H1 (cell line): ENCODE measurements at regions not wholly inside any gene's neighbourhood (a gene's known extent, or its start where the extent isn't known, plus 50 kb on each side); places are given as distances from the start of the nearest gene placed in this dataset.

Source experiments
- CTCF ChIA-PET: fragments of 300-600 bp; sonication (Branson Sonifier 250); formaldehyde crosslinking; loops from one replicate; lab custom pipeline; 2021; ENCODE audit not compliant: partially characterized antibody; lab: Charles Lee
- POLR2A ChIA-PET: fragments of 300-600 bp; sonication (Branson Sonifier 250); formaldehyde crosslinking; loops from one replicate; lab custom pipeline; 2021; ENCODE audit warnings: inconsistent platforms; ENCODE audit not compliant: partially characterized antibody; lab: Charles Lee
- DNase-seq, 2 experiments: peaks; one replicate each; pipeline versions ENCODE4 v3.0.0 to v3.0.0-alpha.2; 2010 to 2022; ENCODE audit warnings: low spot score in 2 of 2, low read depth in 1 of 2, mixed read lengths in 1 of 2
- FAIRE-seq: peaks from 2 replicates; lab custom pipeline; 2011; peaks lifted over from hg19 to GRCh38; lab: Jason Lieb, UNC
- H2AFZ ChIP-seq: 2 replicates; pipeline ENCODE4 v1.8.1; 2012; ENCODE audit warnings: low read length, inconsistent platforms
- H2AK5ac ChIP-seq: 2 replicates; pipeline ENCODE4 v1.6.1; 2013; ENCODE audit warnings: low read depth, low read length
- H2BK120ac ChIP-seq: replicated peaks from 2 replicates; pipeline ENCODE3; 2013; ENCODE audit warnings: low read depth, low read length, inconsistent platforms
- H2BK12ac ChIP-seq: 2 replicates; pipeline ENCODE4 v1.6.1; 2013; ENCODE audit warnings: low read depth, low read length
- H2BK15ac ChIP-seq: 2 replicates; pipeline ENCODE4 v1.6.1; 2013; ENCODE audit warnings: low read length
- H2BK20ac ChIP-seq: 2 replicates; pipeline ENCODE4 v1.6.1; 2013; ENCODE audit warnings: low read length
- H2BK5ac ChIP-seq: 2 replicates; pipeline ENCODE4 v1.6.1; 2013; ENCODE audit warnings: low read depth, low read length
- H3K14ac ChIP-seq: 2 replicates; pipeline ENCODE4 v1.6.1; 2013; ENCODE audit warnings: inconsistent platforms; ENCODE audit not compliant: insufficient read length
- H3K18ac ChIP-seq: 2 replicates; pipeline ENCODE4 v1.6.1; 2013; ENCODE audit warnings: low read length; ENCODE audit errors: extremely low read depth
- H3K23ac ChIP-seq: 2 replicates; pipeline ENCODE4 v1.6.1; 2013; ENCODE audit warnings: inconsistent platforms; ENCODE audit not compliant: insufficient read length
- H3K23me2 ChIP-seq: 2 replicates; pipeline ENCODE4 v1.6.1; 2013; ENCODE audit warnings: low read depth, low read length
- H3K27ac ChIP-seq: 2 replicates; pipeline ENCODE4 v1.6.1; 2011; ENCODE audit warnings: low read depth, low read length, inconsistent platforms
- H3K27me3 ChIP-seq, 4 experiments: replicated peaks in 1 of 4; 1 replicate in 1 of 4; 2 replicates in 3 of 4; pipeline versions ENCODE4 v1.6.1 to v1.8.1; 2011 to 2013; ENCODE audit warnings: low read length in 3 of 4, mild to moderate bottlenecking in 3 of 4, inconsistent platforms in 2 of 4, mixed read lengths in 2 of 4, moderate library complexity in 1 of 4; ENCODE audit not compliant: control insufficient read depth in 3 of 4, insufficient read depth in 3 of 4; ENCODE audit errors: extremely low read depth in 1 of 4
- H3K36me3 ChIP-seq, 4 experiments: 2 replicates each; pipeline versions ENCODE4 v1.6.1 to v1.8.1; 2011 to 2013; ENCODE audit warnings: mild to moderate bottlenecking in 4 of 4, low read length in 3 of 4, moderate library complexity in 2 of 4, control low read depth in 1 of 4, inconsistent platforms in 1 of 4; ENCODE audit not compliant: insufficient read depth in 4 of 4, control insufficient read depth in 2 of 4
- H3K4ac ChIP-seq: replicated peaks from 2 replicates; pipeline ENCODE3; 2013; ENCODE audit warnings: low read length, low read depth, mixed read lengths, inconsistent platforms; ENCODE audit not compliant: insufficient read length
- H3K4me1 ChIP-seq, 4 experiments: replicated peaks in 1 of 4; 1 replicate in 1 of 4; 2 replicates in 3 of 4; pipeline versions ENCODE4 v1.6.1 to v1.8.1; 2011 to 2013; ENCODE audit warnings: low read length in 3 of 4, inconsistent platforms in 2 of 4, mixed read lengths in 1 of 4; ENCODE audit not compliant: insufficient read depth in 4 of 4, control insufficient read depth in 3 of 4
- H3K4me2 ChIP-seq, 2 experiments: 2 replicates each; pipeline versions ENCODE4 v1.6.1 to v1.8.1; 2011 to 2013; ENCODE audit warnings: low read depth in 2 of 2, low read length in 2 of 2, control low read depth in 1 of 2, inconsistent platforms in 1 of 2, mild to moderate bottlenecking in 1 of 2; ENCODE audit not compliant: insufficient read depth in 1 of 2
- H3K4me3 ChIP-seq, 4 experiments: fragments of 200-600, 300-600 bp in 1 of 4; sonication (generic), shearing (Covaris generic), sonication (Bioruptor Twin) in 1 of 4; 2 replicates each; pipeline versions ENCODE4 v1.5.1 to v1.8.1; 2011 to 2016; ENCODE audit warnings: low read length in 4 of 4, low read depth in 3 of 4, control low read depth in 2 of 4, inconsistent platforms in 2 of 4, mild to moderate bottlenecking in 2 of 4, mixed read lengths in 1 of 4, moderate library complexity in 1 of 4; ENCODE audit not compliant: insufficient read depth in 2 of 4; ENCODE audit errors: extremely low read depth in 1 of 4
- H3K56ac ChIP-seq: replicated peaks from 2 replicates; pipeline ENCODE3; 2013; ENCODE audit warnings: low read depth, mild to moderate bottlenecking, mixed read lengths, low read length, inconsistent platforms; ENCODE audit not compliant: insufficient read length
- H3K79me1 ChIP-seq: 2 replicates; pipeline ENCODE4 v1.6.1; 2013; ENCODE audit warnings: low read depth, low read length, control low read depth
- H3K79me2 ChIP-seq, 2 experiments: 2 replicates each; pipeline versions ENCODE4 v1.6.1 to v1.8.1; 2012 to 2013; ENCODE audit warnings: low read length in 2 of 2, mild to moderate bottlenecking in 2 of 2, inconsistent platforms in 1 of 2; ENCODE audit not compliant: insufficient read depth in 2 of 2, control insufficient read depth in 1 of 2
- H3K9ac ChIP-seq, 4 experiments: replicated peaks in 1 of 4; 1 replicate in 1 of 4; 2 replicates in 3 of 4; pipeline versions ENCODE4 v1.6.1 to v1.8.1; 2011 to 2013; ENCODE audit warnings: low read depth in 3 of 4, low read length in 3 of 4, control low read depth in 2 of 4, mild to moderate bottlenecking in 2 of 4, moderate library complexity in 2 of 4, inconsistent platforms in 1 of 4; ENCODE audit errors: extremely low read depth in 1 of 4
- H3K9me3 ChIP-seq, 2 experiments: 2 replicates each; pipeline versions ENCODE4 v1.6.1 to v1.8.1; 2012 to 2013; ENCODE audit warnings: mild to moderate bottlenecking in 2 of 2, moderate library complexity in 2 of 2, control low read depth in 1 of 2, inconsistent platforms in 1 of 2, low read depth in 1 of 2, low read length in 1 of 2, mixed read lengths in 1 of 2; ENCODE audit not compliant: insufficient read depth in 2 of 2
- H4K20me1 ChIP-seq, 2 experiments: replicated peaks in 1 of 2; 2 replicates each; pipeline versions ENCODE3 to v1.8.1; 2011 to 2013; ENCODE audit warnings: inconsistent platforms in 2 of 2, low read length in 2 of 2, mild to moderate bottlenecking in 1 of 2; ENCODE audit not compliant: insufficient read depth in 2 of 2, control insufficient read depth in 1 of 2
- H4K5ac ChIP-seq: 2 replicates; pipeline ENCODE4 v1.6.1; 2013; ENCODE audit warnings: low read length, low read depth, mixed read lengths, inconsistent platforms; ENCODE audit not compliant: insufficient read length
- H4K8ac ChIP-seq: 2 replicates; pipeline ENCODE4 v1.8.0; 2013; ENCODE audit warnings: mild to moderate bottlenecking, moderate library complexity, low read length, inconsistent platforms; ENCODE audit not compliant: insufficient read depth; ENCODE audit errors: extremely low read depth
- H4K91ac ChIP-seq: replicated peaks from 2 replicates; pipeline ENCODE3; 2013; ENCODE audit warnings: low read length, mixed read lengths, inconsistent platforms; ENCODE audit not compliant: insufficient read length
- ASH2L ChIP-seq: fragments of 200-600, 300-600 bp; sonication (generic); IDR thresholded peaks from one replicate; pipeline ENCODE4 v1.7.1; 2017; ENCODE audit warnings: low read length
- BACH1 ChIP-seq: IDR thresholded peaks from 2 replicates; pipeline ENCODE4 v1.6.1; 2012; ENCODE audit warnings: low read length, improper control_type of control experiment
- BCL11A ChIP-seq, 2 experiments: IDR thresholded peaks; one replicate each; pipeline ENCODE4 v1.6.1; 2011; ENCODE audit warnings: low read depth in 2 of 2, low read length in 2 of 2, mild to moderate bottlenecking in 2 of 2
- CREB1 ChIP-seq: IDR thresholded peaks from 2 replicates; pipeline ENCODE4 v1.6.1; 2012; ENCODE audit warnings: inconsistent platforms
- HDAC2 ChIP-seq, 2 experiments: fragments of 300-600 bp in 1 of 2; sonication (generic) in 1 of 2; IDR thresholded peaks; 2 replicates each; pipeline ENCODE4 v1.6.1; 2011 to 2012; ENCODE audit warnings: low read depth in 2 of 2, low read length in 2 of 2, mild to moderate bottlenecking in 2 of 2, moderate library complexity in 2 of 2, borderline replicate concordance in 1 of 2, inconsistent platforms in 1 of 2
- HDAC6 ChIP-seq: IDR thresholded peaks from one replicate; pipeline ENCODE4 v1.7.1; 2012; ENCODE audit warnings: low read depth, mild to moderate bottlenecking, inconsistent platforms, low read length, moderate library complexity
- MAFK ChIP-seq: IDR thresholded peaks from 2 replicates; pipeline ENCODE4 v1.6.1; 2012; ENCODE audit warnings: low read depth, mild to moderate bottlenecking, improper control_type of control experiment, low read length
- NANOG ChIP-seq: IDR thresholded peaks from 2 replicates; pipeline ENCODE4 v1.6.1; 2011; ENCODE audit warnings: low read length, low read depth, mild to moderate bottlenecking, inconsistent platforms; ENCODE audit not compliant: insufficient read depth, poor library complexity, severe bottlenecking
- POLR2AphosphoS5 ChIP-seq: IDR thresholded peaks from 2 replicates; pipeline ENCODE4 v1.6.1; 2011; ENCODE audit warnings: low read depth, low read length
- RAD21 ChIP-seq, 2 experiments: IDR thresholded peaks in 1 of 2; conservative IDR thresholded peaks in 1 of 2; 2 replicates each; pipeline ENCODE4 v1.6.1; 2011; ENCODE audit warnings: low read depth in 2 of 2, low read length in 2 of 2, improper control_type of control experiment in 1 of 2, inconsistent platforms in 1 of 2, mild to moderate bottlenecking in 1 of 2, moderate library complexity in 1 of 2
- RXRA ChIP-seq: IDR thresholded peaks from 2 replicates; pipeline ENCODE4 v1.6.1; 2011; ENCODE audit warnings: low read depth, mild to moderate bottlenecking, low read length, moderate library complexity; ENCODE audit not compliant: insufficient read depth
- SIN3A ChIP-seq, 2 experiments: IDR thresholded peaks in 1 of 2; conservative IDR thresholded peaks in 1 of 2; 2 replicates each; pipeline ENCODE4 v1.6.1; 2011 to 2012; ENCODE audit warnings: low read length in 2 of 2, improper control_type of control experiment in 1 of 2, low read depth in 1 of 2, mild to moderate bottlenecking in 1 of 2
- TAF1 ChIP-seq: IDR thresholded peaks from 2 replicates; pipeline ENCODE4 v1.6.1; 2011; ENCODE audit warnings: mild to moderate bottlenecking, low read depth, low read length
- TBP ChIP-seq: IDR thresholded peaks from 2 replicates; pipeline ENCODE4 v1.6.1; 2011; ENCODE audit warnings: low read depth, low read length, improper control_type of control experiment
- TCF12 ChIP-seq: IDR thresholded peaks from 2 replicates; pipeline ENCODE4 v1.6.1; 2011; ENCODE audit warnings: low read depth, mild to moderate bottlenecking, low read length
- WGBS, 2 experiments: shearing (Covaris generic) in 1 of 2; methylation state at CpG; one replicate each; pipeline versions ENCODE4 v1.1.6 to v1.1.7; 2013 to 2015; ENCODE audit warnings: low lambda C conversion rate in 2 of 2, mixed read lengths in 2 of 2, inconsistent platforms in 1 of 2, low coverage in 1 of 2, missing lambda C conversion rate in 1 of 2; ENCODE audit not compliant: insufficient replicate concordance in 2 of 2, insufficient coverage in 1 of 2, insufficient read length in 1 of 2; ENCODE audit errors: extremely low coverage in 1 of 2, missing lambda C conversion rate in 1 of 2; 5-methylcytosine and 5-hydroxymethylcytosine counted together

DNA sequence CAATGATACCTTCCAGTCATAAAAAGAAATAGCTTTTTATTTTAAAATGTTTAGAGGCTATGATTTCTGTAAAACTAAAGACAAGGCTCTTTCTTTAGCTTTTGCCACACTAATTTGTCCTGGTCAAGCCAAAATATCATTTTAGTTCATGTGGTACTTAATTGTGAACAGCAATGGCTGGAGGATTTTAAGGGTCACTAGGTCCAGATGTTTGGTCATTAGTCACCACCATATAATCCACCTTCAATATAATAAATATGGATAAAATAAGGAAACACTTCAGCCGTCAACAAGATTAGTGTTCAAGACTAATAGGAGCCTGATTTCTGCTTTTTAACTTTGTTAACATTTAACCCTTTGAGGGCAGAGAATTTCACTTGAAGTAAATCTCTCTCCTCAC lies 50.0 kb upstream of the HGF start:
- H2BK120ac ChIP-seq: no peak overlapping the region
- no peak overlapping the region for H2BK20ac ChIP-seq
- H2AK5ac ChIP-seq: no peak overlapping the region
- no peaks in the 10 kb centered on the region for H3K36me3 ChIP-seq
- no peak overlapping the region for H2BK12ac ChIP-seq
- H2BK5ac ChIP-seq: no peak overlapping the region
- no peak overlapping the region for H3K14ac ChIP-seq
- H3K27me3 ChIP-seq: no peaks in the 10 kb centered on the region
- no peak overlapping the region for H3K9ac ChIP-seq
- WGBS, 2 experiments: 81% methylated on average over 1 of the region's 1 CpG; no CpG with 5 or more reads in 1 of the 2 experiments
- H3K56ac ChIP-seq: no peak overlapping the region
- CTCF ChIA-PET: no interaction called here
- no peak overlapping the region for H3K4me2 ChIP-seq
- no peaks in the 10 kb centered on the region for H3K4me1 ChIP-seq
- DNase-seq (no peak), FAIRE-seq (no peak)
- no peak overlapping the region for H3K4me3 ChIP-seq
- H3K18ac ChIP-seq: no peak overlapping the region
- H2AFZ ChIP-seq: no peak overlapping the region
- H3K23ac ChIP-seq: no peak overlapping the region
- no peaks in the 10 kb centered on the region for H3K79me1 ChIP-seq
- H3K23me2 ChIP-seq: no peaks in the 10 kb centered on the region
- no peak overlapping the region for H2BK15ac ChIP-seq
- TF ChIP-seq RXRA (no peak), NANOG (no peak), HDAC6 (no peak), SIN3A (conservative IDR thresholded peaks at IDR 0.05 in 1 of 2, IDR thresholded peaks at IDR 0.05 in 1 of 2; ENCODE audit: low read depth in 1 of 2, low read length in 2 of 2) (no peak), CREB1 (no peak), BCL11A (IDR thresholded peaks at IDR 0.05; ENCODE audit: low read depth in 2 of 2, low read length in 2 of 2) (no peak), RAD21 (IDR thresholded peaks at IDR 0.05 in 1 of 2, conservative IDR thresholded peaks at IDR 0.05 in 1 of 2; ENCODE audit: low read depth in 2 of 2, low read length in 2 of 2) (no peak), TBP (no peak), TAF1 (no peak), MAFK (no peak), POLR2AphosphoS5 (no peak), ASH2L (no peak), HDAC2 (IDR thresholded peaks at IDR 0.05; ENCODE audit: borderline replicate concordance in 1 of 2, low read depth in 2 of 2, low read length in 2 of 2) (no peak), TCF12 (no peak), BACH1 (no peak)
- POLR2A ChIA-PET: no interaction called here
- H3K4ac ChIP-seq: no peak overlapping the region
- no peak overlapping the region for H4K91ac ChIP-seq
- H3K9me3 ChIP-seq: no peaks in the 10 kb centered on the region
- H3K79me2 ChIP-seq: no peaks in the 10 kb centered on the region
- no peak overlapping the region for H4K8ac ChIP-seq
- H4K5ac ChIP-seq: no peak overlapping the region
- no peak overlapping the region for H3K27ac ChIP-seq
- no peaks in the 10 kb centered on the region for H4K20me1 ChIP-seq
